ENCODE measurements at regions not wholly inside any gene's neighbourhood (a gene's known extent, or its start where the extent isn't known, plus 50 kb on each side); places are given as distances from the start of the nearest gene placed in this dataset.
"Not testable (repeated sequence)": the region's sequence is repeated elsewhere in the genome, so short reads cannot be mapped to it uniquely, and the experiment has no call there.

DNA sequence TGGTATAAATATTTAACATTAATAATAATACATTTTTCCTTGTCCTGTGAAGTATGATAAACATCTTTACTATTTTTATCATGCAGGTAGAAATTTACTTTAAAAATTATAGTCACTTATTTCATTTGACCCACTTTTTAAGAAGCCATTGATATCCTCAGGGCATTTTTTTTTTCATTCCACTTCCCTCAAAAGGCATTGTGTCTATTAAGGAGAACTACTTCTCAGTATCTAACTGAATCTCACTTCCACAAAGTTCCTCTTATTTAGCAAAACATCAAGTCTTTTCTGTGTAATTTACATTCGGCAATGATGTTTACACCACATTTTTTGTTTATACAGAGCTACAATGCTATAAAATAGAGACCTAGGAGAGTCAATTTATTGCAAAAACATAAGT, 388.2 kb upstream of the AKR1E2 start:
- no peak for DNase-seq (ENCODE audit: low spot score)

DNA sequence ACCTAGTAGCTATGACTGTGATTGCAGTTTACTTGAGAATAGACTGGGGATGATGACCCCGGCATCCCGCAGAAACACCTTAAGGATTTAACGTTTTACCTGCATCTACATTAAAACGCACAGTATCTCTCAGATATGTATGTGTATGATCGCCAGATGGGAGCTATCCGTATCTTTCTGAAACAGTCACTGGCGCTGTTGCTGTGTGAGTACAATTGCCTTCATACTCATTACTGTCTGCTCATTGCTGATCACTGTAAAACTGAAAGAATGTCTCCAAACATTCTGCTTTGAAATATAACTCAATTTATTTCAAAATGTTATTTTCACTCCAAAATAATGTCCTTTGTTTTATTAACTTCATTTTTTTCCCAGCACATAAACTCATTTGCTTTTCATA, 388.9 kb upstream of the AKR1E2 start:
- DNase-seq (ENCODE audit: low spot score) = no peak

DNA sequence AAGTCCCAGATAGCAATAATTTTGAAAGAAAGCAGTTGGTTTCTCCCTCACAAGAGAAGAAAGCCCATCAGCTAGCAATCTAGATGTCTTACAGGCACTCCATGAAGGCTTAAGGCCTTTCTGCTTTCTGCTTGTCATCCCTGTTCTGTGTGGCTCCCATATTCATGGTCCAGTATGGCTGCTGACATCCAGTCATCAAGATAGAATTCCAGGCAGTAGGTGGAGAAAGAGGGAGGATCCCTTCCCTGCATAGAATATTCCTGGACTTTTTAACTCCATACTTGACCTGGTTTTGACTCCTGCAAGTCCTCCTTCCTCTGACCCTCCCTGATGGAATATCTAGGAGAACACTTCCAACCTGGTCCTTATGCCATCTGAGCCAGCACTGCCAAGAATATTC, 389.9 kb upstream of the AKR1E2 start:
- no peak for DNase-seq (ENCODE audit: low spot score)

GRCh38 chr10:4434516-4435071, 391.4 kb upstream of the AKR1E2 start:
- DNase-seq (ENCODE audit: low spot score) = no peak

GRCh38 chr10:4434105-4434504, 391.9 kb upstream of the AKR1E2 start:
- DNase-seq (ENCODE audit: low spot score) = no peak

- DNase-seq (ENCODE audit: low spot score) = no peak
Observed at GRCh38 chr10:4431114-4431863, 394.7 kb upstream of the AKR1E2 start.

DNA sequence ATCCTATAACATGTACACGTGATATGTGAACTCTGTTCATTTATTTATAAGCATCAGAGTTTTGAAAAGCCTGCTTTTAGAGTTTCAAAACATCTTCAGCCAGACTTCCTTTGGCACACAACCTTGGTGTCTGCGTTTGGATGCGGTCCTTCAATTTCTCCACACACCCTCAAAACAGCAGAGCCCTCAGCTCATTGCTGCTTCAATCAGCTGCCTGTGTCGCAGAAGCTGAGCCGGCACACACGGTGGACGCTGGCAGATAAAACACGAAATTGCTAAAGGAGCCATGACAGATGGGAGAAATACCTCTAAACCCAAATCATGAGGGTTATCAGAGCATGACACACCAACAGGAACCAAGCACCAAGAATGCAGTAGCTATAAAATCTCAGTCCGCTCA, 396.4 kb upstream of the AKR1E2 start:
- no peak for DNase-seq (ENCODE audit: low spot score)

DNA sequence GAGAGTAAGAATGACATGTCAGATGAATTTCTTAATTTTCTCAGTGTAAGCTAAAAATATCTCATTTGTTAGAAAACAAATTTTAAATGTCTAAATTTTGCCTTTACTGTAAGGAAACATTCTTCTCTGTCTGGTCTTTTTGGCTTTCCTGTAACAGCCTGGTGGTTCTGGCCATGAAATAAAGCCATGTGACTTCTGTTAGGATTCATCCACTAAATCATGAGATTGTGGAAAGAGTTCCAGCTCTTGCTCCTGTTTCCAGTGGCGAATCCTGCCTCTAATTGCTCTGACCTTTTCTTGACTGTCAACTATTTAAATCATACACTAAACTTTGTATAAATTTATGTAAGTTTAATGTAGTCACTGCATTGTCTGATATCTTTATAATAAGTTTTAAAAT, 398.5 kb upstream of the AKR1E2 start:
- DNase-seq (ENCODE audit: low spot score) = no peak

DNA sequence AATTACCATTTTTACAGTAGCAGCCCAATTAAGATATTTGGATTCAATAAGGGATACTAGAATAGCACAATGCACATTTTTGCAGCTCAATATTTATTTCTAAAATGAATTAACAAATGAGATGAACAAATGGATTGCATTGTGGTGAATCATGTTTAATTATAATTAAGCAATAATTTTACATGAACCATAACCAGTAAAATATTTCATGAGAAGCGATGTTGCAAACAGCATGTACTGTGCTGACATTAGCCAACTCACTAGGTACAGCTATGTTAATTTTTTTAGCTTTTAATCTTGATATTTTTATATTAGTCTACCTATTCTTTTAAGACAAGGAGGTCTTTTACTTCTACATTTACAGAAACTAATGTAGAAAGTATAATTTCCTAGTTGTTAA, 399.1 kb upstream of the AKR1E2 start:
- DNase-seq (ENCODE audit: low spot score) = no peak

GRCh38 chr10:4409319-4409718, 416.7 kb upstream of the AKR1E2 start:
- no peak for DNase-seq (ENCODE audit: low spot score)

GRCh38 chr10:4407783-4408182, 418.2 kb upstream of the AKR1E2 start:
- DNase-seq (ENCODE audit: low spot score) = peak; percentile 8

DNA sequence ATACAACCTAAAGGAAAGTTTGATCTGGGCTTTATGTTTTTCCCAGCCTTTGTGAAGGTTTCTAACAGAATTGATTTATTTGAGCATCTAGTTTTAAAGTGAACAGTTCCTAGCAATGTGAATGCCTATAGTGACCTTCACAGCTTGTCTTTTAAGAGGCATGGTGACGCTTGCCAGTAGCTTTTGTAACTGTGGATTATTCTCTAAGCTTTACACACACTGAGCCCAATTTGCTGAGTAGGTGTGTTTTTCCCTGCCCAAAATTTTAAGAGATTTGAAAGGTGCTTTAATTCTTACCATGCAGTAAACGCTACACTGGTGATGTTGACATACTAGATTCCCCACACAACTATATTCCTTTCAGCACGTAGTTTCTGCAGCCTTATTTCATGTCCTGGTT, 420.2 kb upstream of the AKR1E2 start:
- no peak for DNase-seq (ENCODE audit: low spot score)

DNA sequence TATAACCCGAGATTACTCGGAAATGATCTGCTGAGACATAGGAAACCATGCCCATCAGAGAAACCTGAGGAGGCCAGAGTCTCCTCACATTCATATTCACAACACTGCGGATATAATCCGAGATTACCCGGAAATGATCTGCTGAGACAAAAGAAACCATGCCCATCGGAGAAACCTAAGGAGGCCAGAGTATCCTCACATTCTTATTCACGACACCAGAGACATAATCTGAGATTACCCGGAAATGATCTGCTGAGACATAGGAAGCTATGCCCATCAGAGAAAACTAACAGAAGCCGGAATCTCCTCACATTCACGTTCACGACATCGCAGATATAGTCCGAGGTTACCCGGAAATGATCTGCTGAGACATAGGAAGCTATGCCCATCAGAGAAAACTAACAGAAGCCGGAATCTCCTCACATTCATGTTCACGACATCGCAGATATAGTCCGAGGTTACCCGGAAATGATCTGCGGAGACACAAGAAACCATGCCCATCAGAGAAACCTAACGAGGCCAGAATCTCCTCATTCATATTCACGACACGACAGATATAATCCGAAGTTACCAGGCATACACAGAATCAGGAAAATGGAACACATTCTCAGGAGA, 422.3 kb upstream of the AKR1E2 start:
- DNase-seq (ENCODE audit: low spot score) = no peak

DNA sequence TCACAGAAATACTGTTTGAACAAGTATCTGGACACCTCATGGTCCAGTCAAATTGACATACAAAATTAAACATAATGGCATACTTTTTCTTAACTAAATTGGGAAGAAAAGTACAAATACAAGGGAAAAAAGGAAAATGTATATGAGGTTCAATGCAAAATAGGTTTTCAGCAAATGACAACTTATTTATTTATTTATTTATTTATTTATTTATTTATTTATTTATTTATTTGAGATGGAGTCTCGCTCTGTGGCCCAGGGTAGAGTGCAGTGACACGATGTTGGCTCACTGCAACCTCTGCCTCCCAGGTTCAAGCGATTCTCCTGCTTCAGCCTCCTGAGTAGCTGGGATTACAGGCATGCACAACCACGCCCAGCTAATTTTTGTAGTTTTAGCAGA, 424.9 kb upstream of the AKR1E2 start:
- DNase-seq (ENCODE audit: low spot score) = not testable (repeated sequence)

- DNase-seq (ENCODE audit: low spot score) = no peak
Observed at GRCh38 chr10:4399556-4399955, 426.5 kb upstream of the AKR1E2 start.

GRCh38 chr10:4398602-4399001, 427.4 kb upstream of the AKR1E2 start:
- no peak for DNase-seq (ENCODE audit: low spot score)

DNA sequence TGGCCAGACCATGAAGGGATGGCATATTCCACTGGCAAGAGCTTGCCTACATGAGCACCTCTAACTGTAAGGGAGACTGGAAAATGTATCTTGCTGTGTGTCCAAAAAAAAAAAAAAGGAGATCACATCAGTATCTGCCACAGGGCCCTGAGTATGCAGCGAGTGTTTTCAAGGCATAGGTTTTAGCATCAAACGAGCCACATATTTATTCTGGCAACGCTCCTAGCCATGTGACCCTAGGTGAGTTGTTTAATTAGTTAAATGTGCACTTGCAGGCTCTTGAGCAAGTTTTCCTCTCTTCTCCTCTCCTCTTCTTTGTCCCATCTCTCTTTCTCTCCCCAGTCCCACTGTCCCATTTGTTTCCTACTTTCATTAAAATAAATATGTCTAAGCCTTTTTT, 428.7 kb upstream of the AKR1E2 start:
- no peak for DNase-seq (ENCODE audit: low spot score)

- DNase-seq (ENCODE audit: low spot score) = no peak
Observed at GRCh38 chr10:4396401-4397283, 429.4 kb upstream of the AKR1E2 start.

GRCh38 chr10:4395731-4396130, 430.3 kb upstream of the AKR1E2 start:
- DNase-seq (ENCODE audit: low spot score) = no peak

GRCh38 chr10:4394455-4394854, 431.6 kb upstream of the AKR1E2 start:
- DNase-seq (ENCODE audit: low spot score) = not testable (repeated sequence)

DNA sequence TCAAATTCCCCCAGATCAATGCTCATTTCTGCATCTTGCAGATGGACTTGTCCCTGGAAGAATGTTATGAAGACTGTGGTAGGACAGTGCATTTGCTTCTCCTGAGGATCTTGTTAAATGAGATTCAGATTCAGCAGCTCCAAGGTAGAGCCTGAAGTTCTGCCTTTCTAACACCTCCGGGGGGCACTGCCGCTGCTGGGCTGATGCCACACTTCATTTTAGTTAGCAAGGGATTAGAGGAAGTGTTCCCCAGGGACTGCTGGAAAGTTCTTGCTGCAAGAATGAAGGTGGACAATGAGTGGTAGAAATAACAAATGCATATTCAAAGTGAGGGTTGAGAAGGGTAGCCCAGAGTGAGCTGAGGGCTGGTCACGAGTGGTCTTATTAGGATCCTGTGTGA, 434.3 kb upstream of the AKR1E2 start:
- DNase-seq (ENCODE audit: low spot score) = no peak

- no peak for DNase-seq (ENCODE audit: low spot score)
Observed at GRCh38 chr10:4390219-4390618, 435.8 kb upstream of the AKR1E2 start.
